HL-60 (cell line): ENCODE measurements at regions not wholly inside any gene's neighbourhood (a gene's known extent, or its start where the extent isn't known, plus 50 kb on each side); places are given as distances from the start of the nearest gene placed in this dataset.
"Not testable (repeated sequence)": the region's sequence is repeated elsewhere in the genome, so short reads cannot be mapped to it uniquely, and the experiment has no call there.

ENCODE experiments used
- DNase-seq, 2 experiments: peaks; one replicate each; pipeline ENCODE4 v3.0.0-alpha.2; 2010 to 2020; ENCODE audit warnings: low read depth in 1 of 2, low spot score in 1 of 2
- H3K27ac ChIP-seq: fragments of 250-450 bp; sonication (Bioruptor Pico); replicated peaks from 2 replicates; pipeline ENCODE4 v1.5.1; 2020; ENCODE audit warnings: mild to moderate bottlenecking, moderate library complexity
- H3K27me3 ChIP-seq: fragments of 250-450 bp; sonication (Bioruptor Pico); 2 replicates; pipeline ENCODE4 v1.5.1; 2021; ENCODE audit warnings: mild to moderate bottlenecking, moderate library complexity; ENCODE audit not compliant: insufficient read depth, poor library complexity, severe bottlenecking
- H3K4me3 ChIP-seq: replicated peaks from 2 replicates; pipeline ENCODE4 v1.5.1; 2011; ENCODE audit warnings: mild to moderate bottlenecking, control low read depth, low read length; ENCODE audit not compliant: insufficient read depth
- CTCF ChIP-seq: IDR thresholded peaks from one replicate; pipeline ENCODE4 v1.5.1; 2011; ENCODE audit warnings: low read length, control low read depth, inconsistent platforms; ENCODE audit not compliant: insufficient read depth

GRCh38 chr2:89935436-89935835 lies 1244.0 kb downstream of the RPIA start:
- not testable (repeated sequence) for H3K27me3 ChIP-seq, H3K4me3 ChIP-seq, H3K27ac ChIP-seq

GRCh38 chr2:89936011-89936410 lies 1244.5 kb downstream of the RPIA start:
- not testable (repeated sequence) for H3K27ac ChIP-seq, DNase-seq, H3K27me3 ChIP-seq, H3K4me3 ChIP-seq

More at GRCh38 chr2:89935436-89935835, 1244.0 kb downstream of the RPIA start:
- DNase-seq, result not testable (repeated sequence)

- H3K27ac ChIP-seq, DNase-seq, H3K4me3 ChIP-seq, H3K27me3 ChIP-seq: not testable (repeated sequence)
Measured at GRCh38 chr2:89936559-89936958, 1245.1 kb downstream of the RPIA start.

DNA sequence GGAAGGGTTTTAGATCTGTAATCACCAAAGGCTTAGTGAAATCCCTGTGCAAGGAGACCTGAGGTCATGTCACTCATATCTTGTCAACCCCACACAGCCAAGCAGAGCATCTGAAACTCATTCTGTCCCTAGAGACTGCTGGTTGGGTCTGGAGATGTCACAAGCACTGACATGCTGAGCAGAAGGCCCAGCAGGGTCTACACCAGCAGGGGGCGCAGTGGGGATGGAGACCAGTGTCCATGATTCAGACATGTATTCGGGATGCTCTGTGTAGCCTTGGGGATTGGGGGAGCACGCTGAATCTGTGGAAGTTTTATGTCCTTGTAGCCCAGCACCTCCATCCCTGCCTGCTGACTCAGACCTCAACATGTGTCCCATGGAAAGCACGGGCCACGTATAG lies 1247.3 kb downstream of the RPIA start:
- not testable (repeated sequence) for H3K27me3 ChIP-seq, H3K4me3 ChIP-seq, H3K27ac ChIP-seq, DNase-seq
- peak; percentile 22 for TF ChIP-seq CTCF

DNA sequence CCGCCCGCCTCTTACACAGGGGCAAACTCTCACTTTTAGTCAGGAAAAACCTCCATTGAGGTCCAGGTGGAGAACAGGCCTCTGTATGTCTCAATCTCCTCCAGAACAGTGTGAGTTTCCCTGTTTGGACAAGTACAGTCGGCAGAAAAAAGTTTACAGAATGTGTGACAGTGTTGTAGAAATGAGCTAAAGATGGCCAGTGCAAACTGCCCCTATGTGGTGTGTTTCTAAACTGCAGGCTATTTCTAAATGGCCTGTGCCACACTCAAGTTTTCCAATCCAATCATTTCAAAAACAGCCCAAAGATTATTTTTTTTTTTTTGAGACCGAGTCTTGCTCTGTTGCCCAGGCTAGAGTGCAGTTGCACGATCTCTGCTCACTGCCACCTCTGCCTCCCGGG lies 1252.8 kb downstream of the RPIA start:
- not testable (repeated sequence) for H3K4me3 ChIP-seq, DNase-seq, H3K27ac ChIP-seq, H3K27me3 ChIP-seq

DNA sequence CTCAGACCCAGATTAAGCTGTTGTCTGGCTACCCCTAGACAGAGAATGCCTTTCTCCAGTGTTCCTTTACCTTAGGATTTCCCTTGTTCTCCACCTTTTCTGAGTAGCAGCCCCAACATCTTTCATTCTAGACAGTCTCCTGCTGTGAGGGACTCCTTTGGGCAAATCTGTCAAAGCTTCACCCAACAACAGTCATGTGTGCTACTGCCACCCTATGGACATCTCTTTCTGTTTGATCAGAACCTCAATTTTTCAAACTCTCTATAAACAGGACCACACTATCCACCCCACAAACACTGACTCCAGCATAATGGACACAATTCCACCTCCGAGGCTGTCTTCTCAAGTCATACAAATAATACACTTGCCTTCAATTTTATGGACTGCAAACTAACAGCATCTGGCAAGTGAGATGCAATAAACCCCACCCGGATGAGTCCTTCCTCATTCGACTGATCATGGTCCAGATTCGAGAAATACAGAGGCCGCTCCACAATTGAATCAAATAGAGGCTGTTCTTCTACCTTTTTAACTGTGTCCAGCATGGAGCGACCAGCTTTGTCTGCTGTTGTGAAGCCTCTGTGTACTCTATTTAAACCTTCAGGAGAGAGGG lies 1253.6 kb downstream of the RPIA start:
- not testable (repeated sequence) for H3K27me3 ChIP-seq, H3K27ac ChIP-seq, H3K4me3 ChIP-seq, DNase-seq

- not testable (repeated sequence) for H3K27me3 ChIP-seq, H3K4me3 ChIP-seq, H3K27ac ChIP-seq, DNase-seq
Measured at GRCh38 chr2:89947208-89947815, 1255.8 kb downstream of the RPIA start.

- H3K4me3 ChIP-seq, H3K27me3 ChIP-seq, DNase-seq, H3K27ac ChIP-seq: not testable (repeated sequence)
Measured at GRCh38 chr2:89948102-89948501, 1256.6 kb downstream of the RPIA start.

GRCh38 chr2:89950807-89951206 lies 1259.3 kb downstream of the RPIA start:
- H3K4me3 ChIP-seq, DNase-seq, H3K27ac ChIP-seq: not testable (repeated sequence)

DNA sequence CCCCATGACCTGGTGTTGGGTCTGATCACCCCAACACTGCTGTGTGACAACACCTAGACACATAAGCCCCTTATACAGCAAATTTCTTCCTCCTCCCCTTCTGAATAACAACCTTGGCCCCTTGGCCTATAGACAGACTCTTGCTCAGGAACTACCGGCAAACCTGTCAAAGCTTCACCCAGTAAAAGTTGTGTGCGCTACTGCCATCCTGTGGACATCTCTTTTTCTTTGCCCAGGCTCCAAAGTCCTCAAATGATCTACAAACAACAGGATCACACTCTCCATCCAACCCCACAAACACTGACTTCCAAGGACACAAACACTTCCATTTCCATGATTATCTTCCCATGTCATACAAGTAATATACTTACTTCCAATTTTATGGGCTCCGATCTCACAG lies 1265.8 kb downstream of the RPIA start:
- peak; percentile 12 for TF ChIP-seq CTCF
- not testable (repeated sequence) for H3K27me3 ChIP-seq, H3K27ac ChIP-seq, H3K4me3 ChIP-seq
- DNase-seq, result peak in 1 of 2 experiments; percentile 14

More at GRCh38 chr2:89950807-89951206, 1259.3 kb downstream of the RPIA start:
- H3K27me3 ChIP-seq, result not testable (repeated sequence)

- not testable (repeated sequence) for H3K27me3 ChIP-seq, DNase-seq
Measured at GRCh38 chr2:89959729-89960378, 1268.4 kb downstream of the RPIA start.

GRCh38 chr2:89960570-89960969 lies 1269.1 kb downstream of the RPIA start:
- H3K4me3 ChIP-seq, H3K27me3 ChIP-seq, DNase-seq, H3K27ac ChIP-seq: not testable (repeated sequence)

More at GRCh38 chr2:89959729-89960378, 1268.4 kb downstream of the RPIA start:
- H3K27ac ChIP-seq, H3K4me3 ChIP-seq: not testable (repeated sequence)

DNA sequence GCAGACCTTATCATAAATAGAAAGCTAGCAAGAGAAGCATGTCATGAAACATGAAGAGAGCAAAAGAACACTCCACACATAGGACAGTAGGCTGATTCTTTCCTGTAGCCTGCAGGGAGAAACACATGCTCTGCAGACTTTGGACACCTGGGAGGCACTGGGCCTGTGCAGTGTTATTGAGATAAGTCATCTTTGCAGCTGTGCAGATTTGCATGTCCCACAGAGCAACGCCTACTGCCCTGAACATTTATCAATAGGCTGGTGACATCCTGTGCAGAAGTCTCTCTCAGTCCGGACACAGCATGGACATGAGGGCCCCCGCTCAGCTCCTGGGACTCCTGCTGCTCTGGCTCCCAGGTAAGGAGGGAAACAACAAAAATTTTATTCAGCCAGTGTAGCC lies 1277.1 kb downstream of the RPIA start:
- not testable (repeated sequence) for DNase-seq, H3K27me3 ChIP-seq, H3K27ac ChIP-seq, H3K4me3 ChIP-seq
